H9 (cell line): ENCODE measurements at regions not wholly inside any gene's neighbourhood (a gene's known extent, or its start where the extent isn't known, plus 50 kb on each side); places are given as distances from the start of the nearest gene placed in this dataset.

Source experiments
- DNase-seq: peaks from one replicate; pipeline ENCODE4 v3.0.0-alpha.2; 2017
- H2AFZ ChIP-seq: one replicate; pipeline ENCODE4 v1.6.1; 2013; ENCODE audit warnings: mild to moderate bottlenecking, low read length, control low read depth, moderate library complexity
- H2AK5ac ChIP-seq: 2 replicates; pipeline ENCODE4 v1.6.1; 2013; ENCODE audit warnings: low read length, control low read depth, mixed read lengths; ENCODE audit not compliant: insufficient read length
- H2BK120ac ChIP-seq: one replicate; pipeline ENCODE4 v1.6.1; 2013; ENCODE audit warnings: low read depth, mild to moderate bottlenecking, low read length, control low read depth, inconsistent platforms; ENCODE audit not compliant: poor library complexity, severe bottlenecking
- H2BK12ac ChIP-seq: 2 replicates; pipeline ENCODE4 v1.6.1; 2013; ENCODE audit warnings: low read length, control low read depth, mixed read lengths, low read depth; ENCODE audit not compliant: insufficient read length
- H2BK15ac ChIP-seq: 2 replicates; pipeline ENCODE4 v1.6.1; 2013; ENCODE audit warnings: low read depth, low read length, control low read depth
- H2BK20ac ChIP-seq: one replicate; pipeline ENCODE4 v1.6.1; 2013; ENCODE audit warnings: low read depth, mild to moderate bottlenecking, low read length, control low read depth, inconsistent platforms; ENCODE audit not compliant: poor library complexity, severe bottlenecking
- H2BK5ac ChIP-seq: 2 replicates; pipeline ENCODE4 v1.6.1; 2013; ENCODE audit warnings: low read length, control low read depth, mixed read lengths; ENCODE audit not compliant: insufficient read length
- H3K14ac ChIP-seq: 2 replicates; pipeline ENCODE4 v1.6.1; 2013; ENCODE audit warnings: low read length, control low read depth; ENCODE audit not compliant: insufficient read depth
- H3K18ac ChIP-seq: 2 replicates; pipeline ENCODE4 v1.6.1; 2013; ENCODE audit warnings: low read depth, mild to moderate bottlenecking, mixed read lengths, low read length, control low read depth; ENCODE audit not compliant: insufficient read length
- H3K23ac ChIP-seq: 2 replicates; pipeline ENCODE4 v1.6.1; 2013; ENCODE audit warnings: low read length, control low read depth, mixed read lengths, low read depth; ENCODE audit not compliant: insufficient read length
- H3K23me2 ChIP-seq: 2 replicates; pipeline ENCODE4 v1.6.1; 2013; ENCODE audit warnings: low read depth, mild to moderate bottlenecking, mixed read lengths, low read length, control low read depth; ENCODE audit not compliant: insufficient read length, poor library complexity, severe bottlenecking
- H3K27ac ChIP-seq: 2 replicates; pipeline ENCODE4 v1.5.1; 2013; ENCODE audit warnings: low read length, control low read depth, mixed read lengths, low read depth; ENCODE audit not compliant: insufficient read length
- H3K27me3 ChIP-seq: 2 replicates; pipeline ENCODE4 v1.6.1; 2013; ENCODE audit warnings: low read length, control low read depth, inconsistent platforms; ENCODE audit not compliant: insufficient read depth
- H3K4ac ChIP-seq: 2 replicates; pipeline ENCODE4 v1.6.1; 2013; ENCODE audit warnings: low read depth, mild to moderate bottlenecking, control low read depth, inconsistent platforms, low read length, moderate library complexity
- H3K4me1 ChIP-seq: 2 replicates; pipeline ENCODE4 v1.6.1; 2013; ENCODE audit warnings: low read length, control low read depth, inconsistent platforms; ENCODE audit not compliant: insufficient read depth
- H3K4me2 ChIP-seq: 2 replicates; pipeline ENCODE4 v1.6.1; 2013; ENCODE audit warnings: low read length, control low read depth, mixed read lengths; ENCODE audit not compliant: insufficient read length, insufficient read depth
- H3K56ac ChIP-seq: 2 replicates; pipeline ENCODE4 v1.6.1; 2013; ENCODE audit warnings: low read depth, mild to moderate bottlenecking, mixed read lengths, low read length, control low read depth; ENCODE audit not compliant: insufficient read length
- H3K79me1 ChIP-seq: 2 replicates; pipeline ENCODE4 v1.6.1; 2013; ENCODE audit warnings: low read depth, mild to moderate bottlenecking, moderate library complexity, low read length, control low read depth, inconsistent platforms; ENCODE audit not compliant: insufficient read depth, poor library complexity, severe bottlenecking
- H3K79me2 ChIP-seq: 2 replicates; pipeline ENCODE4 v1.6.1; 2013; ENCODE audit warnings: low read length, control low read depth, inconsistent platforms; ENCODE audit not compliant: insufficient read depth
- H3K9ac ChIP-seq: 2 replicates; pipeline ENCODE4 v1.6.1; 2013; ENCODE audit warnings: low read length, control low read depth, mixed read lengths; ENCODE audit not compliant: insufficient read length; ENCODE audit errors: extremely low read depth
- H3K9me3 ChIP-seq: one replicate; pipeline ENCODE4 v1.6.1; 2013; ENCODE audit warnings: low read depth, low read length, inconsistent platforms; ENCODE audit not compliant: control insufficient read depth
- H3T11ph ChIP-seq: one replicate; pipeline ENCODE4 v1.6.1; 2013; ENCODE audit warnings: mild to moderate bottlenecking, low read length, control low read depth, inconsistent platforms
- H4K20me1 ChIP-seq: one replicate; pipeline ENCODE4 v1.6.1; 2013; ENCODE audit not compliant: control insufficient read depth, insufficient read length, insufficient read depth
- H4K5ac ChIP-seq: 2 replicates; pipeline ENCODE4 v1.6.1; 2013; ENCODE audit warnings: low read depth, mild to moderate bottlenecking, mixed read lengths, low read length, control low read depth; ENCODE audit not compliant: insufficient read length
- H4K8ac ChIP-seq: replicated peaks from 2 replicates; pipeline ENCODE4 v1.6.1; 2013; ENCODE audit warnings: low read length, control low read depth, mixed read lengths, low read depth; ENCODE audit not compliant: insufficient read length
- H4K91ac ChIP-seq: 2 replicates; pipeline ENCODE4 v1.6.1; 2013; ENCODE audit warnings: low read depth, mild to moderate bottlenecking, moderate library complexity, mixed read lengths, low read length, control low read depth; ENCODE audit not compliant: insufficient read length
- H3K27ac Mint-ChIP-seq, 3 experiments: 2 replicates in 2 of 3; 3 replicates in 1 of 3; pipeline ENCODE4 v1.8.0; 2020 to 2021; ENCODE audit warnings: mixed read lengths in 3 of 3, mild to moderate bottlenecking in 1 of 3, moderate library complexity in 1 of 3
- H3K27me3 Mint-ChIP-seq: 2 replicates; pipeline ENCODE4 v1.8.0; 2021; ENCODE audit warnings: low read depth, mild to moderate bottlenecking, moderate library complexity, mixed read lengths
- H3K36me3 Mint-ChIP-seq, 3 experiments: 2 replicates in 2 of 3; 3 replicates in 1 of 3; pipeline ENCODE4 v1.8.0; 2020 to 2021; ENCODE audit warnings: low read depth in 3 of 3, mixed read lengths in 3 of 3; ENCODE audit not compliant: insufficient read depth in 1 of 3
- H3K4me1 Mint-ChIP-seq, 2 experiments: 2 replicates each; pipeline ENCODE4 v1.8.0; 2020; ENCODE audit warnings: mixed read lengths in 2 of 2
- H3K4me3 Mint-ChIP-seq, 2 experiments: 2 replicates in 1 of 2; 3 replicates in 1 of 2; pipeline ENCODE4 v1.8.0; 2020 to 2021; ENCODE audit warnings: mild to moderate bottlenecking in 2 of 2, mixed read lengths in 2 of 2, moderate library complexity in 1 of 2
- H3K9me3 Mint-ChIP-seq, 2 experiments: 2 replicates in 1 of 2; 3 replicates in 1 of 2; pipeline ENCODE4 v1.8.0; 2020; ENCODE audit warnings: mild to moderate bottlenecking in 2 of 2, mixed read lengths in 2 of 2, moderate library complexity in 1 of 2
- CTCF ChIP-seq: fragments of 200-600 bp; sonication (generic); conservative IDR thresholded peaks from 3 replicates; pipeline ENCODE4 v1.8.0; 2021; ENCODE audit warnings: antibody characterized with exemption, mild to moderate bottlenecking

- no peaks in the 10 kb centered on the region for H3K79me2 ChIP-seq
- H3K4me2 ChIP-seq, result no peak overlapping the region
Observed at GRCh38 chr9:74016004-74016403, 481.1 kb upstream of the RORB start.

More at GRCh38 chr9:74016004-74016403, 481.1 kb upstream of the RORB start:
- Histone ChIP-seq H3K4me1 (no peaks in the 10 kb centered on the region), H2BK12ac (no peak overlapping the region), H2BK5ac (no peak overlapping the region), H2BK15ac (no peak overlapping the region), H3K9ac (no peak overlapping the region), H3K18ac (no peak overlapping the region), H3K9me3 (no peaks in the 10 kb centered on the region), H3K23me2 (no peaks in the 10 kb centered on the region), H3K27ac (no peak overlapping the region), H3K4ac (no peak overlapping the region), H2BK20ac (no peak overlapping the region), H4K8ac (no peak overlapping the region), H3K14ac (no peak overlapping the region), H2BK120ac (no peak overlapping the region), H3K23ac (no peak overlapping the region), H3K79me1 (no peaks in the 10 kb centered on the region), H4K20me1 (no peaks in the 10 kb centered on the region), H3K27me3 (no peaks in the 10 kb centered on the region), H4K5ac (no peak overlapping the region), H4K91ac (no peak overlapping the region), H2AK5ac (no peak overlapping the region), H3T11ph (no peak overlapping the region), H2AFZ (no peak overlapping the region), H3K56ac (no peak overlapping the region)
- TF ChIP-seq CTCF, result no peak
- Mint-ChIP-seq H3K27me3 (no peaks in the 10 kb centered on the region), H3K4me1 (no peaks in the 10 kb centered on the region), H3K4me3 (no peak overlapping the region), H3K9me3 (peaks cover 0 to 3% of the 10 kb centered on the region in 2 experiments; a peak in 3 of 5 replicates), H3K27ac (no peak overlapping the region), H3K36me3 (peaks cover 0 to 5% (median 2%) of the 10 kb centered on the region in 3 experiments; a peak in 6 of 7 replicates)
- no peak for DNase-seq
